Upper lobe of right lung (tissue), 1 donor: ENCODE measurements at regions not wholly inside any gene's neighbourhood (a gene's known extent, or its start where the extent isn't known, plus 50 kb on each side); places are given as distances from the start of the nearest gene placed in this dataset.

Experiments used
- ATAC-seq: fragments of 200-7000 bp; cut with Tn5 transposase; one replicate; pipeline ENCODE4 v1.9.1; 2020; ENCODE audit warnings: mild to moderate bottlenecking, moderate library complexity
- DNase-seq: peaks from one replicate; pipeline ENCODE4 v3.0.0-alpha.2; 2020
- H3K27ac ChIP-seq: fragments of 200-600 bp; one replicate; pipeline ENCODE4 v1.8.0; 2022
- H3K27me3 ChIP-seq: fragments of 200-600 bp; one replicate; pipeline ENCODE4 v1.8.0; 2022; ENCODE audit warnings: mild to moderate bottlenecking
- H3K36me3 ChIP-seq: fragments of 200-600 bp; one replicate; pipeline ENCODE4 v1.8.0; 2022
- H3K4me1 ChIP-seq: fragments of 200-600 bp; one replicate; pipeline ENCODE4 v1.8.0; 2022
- H3K4me3 ChIP-seq: fragments of 200-600 bp; one replicate; pipeline ENCODE4 v1.8.0; 2022; ENCODE audit warnings: mild to moderate bottlenecking
- H3K9me3 ChIP-seq: fragments of 200-600 bp; one replicate; pipeline ENCODE4 v1.8.0; 2022
- intact Hi-C: fragments of 100-400 bp; cut with DNase I; formaldehyde crosslinking; loops from one replicate; pipeline ENCODE4 v1.11.0; 2022
- TF ChIP-seq, protein P1 (sequence below): fragments of 200-600 bp; IDR thresholded peaks from one replicate; pipeline ENCODE4 v1.8.0; 2022; ENCODE audit warnings: antibody characterized with exemption
- donor health status: DM: no; HTN: yes; CAD: no; lungs with severe emphysema.

DNA sequence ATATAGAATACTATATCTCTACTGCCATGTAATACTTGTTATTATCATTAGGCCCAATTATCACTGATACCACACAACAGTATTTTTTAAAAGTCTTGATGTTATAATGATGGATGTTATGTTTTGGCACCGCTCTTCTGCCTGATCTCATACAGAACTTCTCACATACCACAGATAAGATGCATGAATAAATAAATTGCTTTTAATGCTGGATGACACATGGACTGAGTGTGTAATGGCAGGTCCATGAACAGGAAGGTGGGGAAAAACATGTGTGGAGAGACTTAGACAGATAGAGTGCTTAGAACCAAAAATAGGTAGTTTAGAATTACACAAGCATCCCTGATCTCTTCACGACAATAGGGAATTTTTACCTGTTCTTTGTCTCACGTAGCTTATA lies 258.4 kb upstream of the MARCKS start:
- Histone ChIP-seq H3K36me3 (no peaks in the 10 kb centered on the region), H3K9me3 (no peaks in the 10 kb centered on the region), H3K27me3 (no peaks in the 10 kb centered on the region), H3K4me1 (peaks cover 5% of the 10 kb centered on the region), H3K4me3 (no peak overlapping the region), H3K27ac (no peak overlapping the region)
- ATAC-seq (no peak), DNase-seq (no peak)
- intact Hi-C loops = no loop called here
- TF ChIP-seq, protein P1, sequence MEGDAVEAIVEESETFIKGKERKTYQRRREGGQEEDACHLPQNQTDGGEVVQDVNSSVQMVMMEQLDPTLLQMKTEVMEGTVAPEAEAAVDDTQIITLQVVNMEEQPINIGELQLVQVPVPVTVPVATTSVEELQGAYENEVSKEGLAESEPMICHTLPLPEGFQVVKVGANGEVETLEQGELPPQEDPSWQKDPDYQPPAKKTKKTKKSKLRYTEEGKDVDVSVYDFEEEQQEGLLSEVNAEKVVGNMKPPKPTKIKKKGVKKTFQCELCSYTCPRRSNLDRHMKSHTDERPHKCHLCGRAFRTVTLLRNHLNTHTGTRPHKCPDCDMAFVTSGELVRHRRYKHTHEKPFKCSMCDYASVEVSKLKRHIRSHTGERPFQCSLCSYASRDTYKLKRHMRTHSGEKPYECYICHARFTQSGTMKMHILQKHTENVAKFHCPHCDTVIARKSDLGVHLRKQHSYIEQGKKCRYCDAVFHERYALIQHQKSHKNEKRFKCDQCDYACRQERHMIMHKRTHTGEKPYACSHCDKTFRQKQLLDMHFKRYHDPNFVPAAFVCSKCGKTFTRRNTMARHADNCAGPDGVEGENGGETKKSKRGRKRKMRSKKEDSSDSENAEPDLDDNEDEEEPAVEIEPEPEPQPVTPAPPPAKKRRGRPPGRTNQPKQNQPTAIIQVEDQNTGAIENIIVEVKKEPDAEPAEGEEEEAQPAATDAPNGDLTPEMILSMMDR = no peak

DNA sequence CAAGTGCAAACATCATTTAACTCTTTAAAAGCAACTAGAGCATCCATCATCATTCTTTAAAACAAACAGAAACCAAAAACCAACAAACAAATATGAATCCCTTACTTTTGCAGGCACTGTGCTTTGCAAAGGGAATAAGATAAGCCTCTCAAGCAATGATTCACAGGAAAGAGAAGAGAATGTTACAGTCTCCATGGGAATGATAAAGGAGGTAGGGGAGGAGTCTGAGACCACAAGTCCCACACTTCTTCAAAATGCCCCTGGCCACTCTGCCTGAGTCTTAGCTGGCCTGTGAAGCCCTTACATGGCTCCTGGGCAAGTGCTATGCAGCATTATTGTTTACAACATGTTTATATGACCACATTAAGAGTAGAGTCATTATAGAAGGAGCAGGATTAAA lies 257.7 kb upstream of the MARCKS start:
- H3K9me3 ChIP-seq = no peaks in the 10 kb centered on the region
- ATAC-seq = no peak

DNA sequence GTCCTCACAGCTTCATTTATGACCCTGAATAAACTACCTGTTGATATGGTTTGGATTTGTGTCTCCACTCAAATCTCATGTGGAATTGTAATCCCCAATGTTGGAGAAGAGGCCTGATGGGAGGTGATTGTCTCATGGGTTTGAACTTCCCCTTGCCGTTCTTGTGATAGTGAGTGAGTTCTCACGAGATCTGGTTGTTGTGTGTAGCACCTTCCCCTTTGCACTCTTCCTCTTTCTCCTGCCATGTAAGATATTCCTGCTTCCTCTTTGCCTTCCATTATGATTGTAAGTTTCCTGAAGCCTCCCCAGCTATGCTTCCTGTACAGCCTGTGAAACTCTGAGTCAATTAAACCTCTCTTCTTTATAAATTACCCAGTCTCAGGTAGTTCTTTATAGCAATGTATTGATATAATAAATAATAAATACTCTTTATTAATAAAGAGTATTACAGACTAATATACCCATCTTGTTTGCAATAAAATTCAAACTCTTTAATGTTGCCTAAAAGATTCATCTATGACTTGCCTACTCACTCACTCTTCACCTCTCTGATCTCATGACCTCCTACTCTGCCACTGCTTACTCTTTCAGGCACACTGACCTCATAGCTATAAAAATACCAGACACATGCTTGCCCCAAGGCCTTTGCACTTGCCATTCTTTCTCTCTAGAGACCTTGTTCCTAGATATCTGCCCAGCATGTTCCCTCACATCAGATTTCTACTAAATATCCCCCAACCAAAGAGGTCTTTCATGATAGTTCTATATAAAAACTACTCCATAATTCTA lies 256.4 kb upstream of the MARCKS start:
- Histone ChIP-seq H3K4me3 (no peak overlapping the region), H3K27me3 (no peaks in the 10 kb centered on the region), H3K4me1 (peaks cover 5% of the 10 kb centered on the region), H3K27ac (no peak overlapping the region), H3K36me3 (no peaks in the 10 kb centered on the region), H3K9me3 (no peaks in the 10 kb centered on the region)
- TF ChIP-seq, protein P1 = no peak
- intact Hi-C loops = no loop called here
- ATAC-seq (peak; percentile 64), DNase-seq (no peak)

More for the DNA sequence above, 257.7 kb upstream of the MARCKS start:
- no peak overlapping the region for H3K27ac ChIP-seq
- intact Hi-C loops = no loop called here
- no peak for DNase-seq
- H3K4me1 ChIP-seq = peaks cover 5% of the 10 kb centered on the region
- no peaks in the 10 kb centered on the region for H3K27me3 ChIP-seq
- no peaks in the 10 kb centered on the region for H3K36me3 ChIP-seq
- H3K4me3 ChIP-seq = no peak overlapping the region
- TF ChIP-seq, protein P1 = no peak

DNA sequence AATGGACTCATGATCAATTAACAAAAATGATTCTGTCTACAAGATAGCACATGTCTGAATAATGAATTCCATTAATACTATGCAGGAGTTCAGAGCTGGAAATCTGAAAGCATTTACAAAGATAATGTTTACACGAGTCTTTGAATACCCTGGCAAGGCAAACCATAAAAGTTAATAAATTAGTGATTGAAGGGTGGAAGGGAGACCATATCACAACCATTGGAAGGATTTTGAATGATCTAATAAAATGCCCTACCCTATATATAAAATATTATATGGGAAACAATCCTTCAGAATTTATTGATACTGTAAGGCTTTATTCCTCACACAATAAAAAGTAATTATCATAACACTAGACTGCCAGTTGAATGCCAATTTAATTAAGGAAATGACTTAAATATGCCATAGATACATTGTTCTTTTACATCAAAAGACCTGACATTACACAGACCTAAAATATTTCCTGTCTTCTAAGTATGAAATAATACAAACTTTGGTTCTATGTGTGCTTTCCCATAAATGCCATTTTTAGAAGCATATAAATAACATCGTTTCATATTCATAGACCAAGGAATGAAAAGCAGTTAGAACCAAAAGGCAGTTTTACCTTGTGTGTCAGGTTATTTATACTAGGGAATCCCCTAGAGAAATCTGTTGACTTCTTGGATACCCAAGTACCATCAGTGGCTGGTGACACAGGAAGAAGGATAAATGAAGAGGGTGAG lies 249.2 kb upstream of the MARCKS start:
- H3K9me3 ChIP-seq = no peaks in the 10 kb centered on the region
- intact Hi-C loops = no loop called here
- H3K27me3 ChIP-seq = no peaks in the 10 kb centered on the region
- TF ChIP-seq, protein P1 = no peak
- H3K36me3 ChIP-seq = no peaks in the 10 kb centered on the region
- H3K4me1 ChIP-seq = no peaks in the 10 kb centered on the region
- no peak overlapping the region for H3K27ac ChIP-seq
- ATAC-seq = no peak
- no peak overlapping the region for H3K4me3 ChIP-seq
- no peak for DNase-seq

DNA sequence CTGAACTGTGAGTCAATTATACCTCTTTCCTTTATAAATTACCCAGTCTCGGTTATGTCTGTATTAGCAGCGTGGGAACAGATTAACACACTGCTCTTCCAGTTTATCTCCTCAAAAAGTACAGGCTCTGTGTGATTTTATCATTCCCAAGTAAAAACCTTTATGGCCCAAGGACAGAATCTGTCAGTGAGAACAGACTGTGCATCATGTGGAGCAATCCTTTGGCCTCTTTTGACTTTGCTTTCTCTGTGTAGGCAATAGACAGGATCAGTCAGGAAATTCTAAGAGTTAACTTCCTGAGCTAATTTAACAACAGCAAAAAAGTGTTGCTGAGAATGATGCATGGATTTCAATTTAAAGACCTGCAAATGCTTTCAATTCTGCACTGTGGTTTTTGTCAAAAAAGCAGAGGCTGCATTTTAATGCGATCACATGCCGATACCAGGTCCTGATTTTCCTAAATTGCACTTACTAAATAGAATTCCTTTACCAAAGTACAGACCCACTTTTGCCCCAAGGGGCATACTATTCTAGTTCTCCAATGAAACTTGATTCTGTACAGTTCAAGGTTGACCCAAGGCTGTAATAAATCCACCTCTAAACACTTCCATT lies 246.7 kb upstream of the MARCKS start:
- ATAC-seq = no peak
- intact Hi-C loops = no loop called here

More for the DNA sequence above, 246.7 kb upstream of the MARCKS start:
- TF ChIP-seq, protein P1 = no peak
- H3K4me3 ChIP-seq = no peak overlapping the region
- H3K36me3 ChIP-seq = no peaks in the 10 kb centered on the region
- H3K4me1 ChIP-seq = no peaks in the 10 kb centered on the region
- no peaks in the 10 kb centered on the region for H3K27me3 ChIP-seq
- no peak overlapping the region for H3K27ac ChIP-seq
- DNase-seq = no peak
- H3K9me3 ChIP-seq = no peaks in the 10 kb centered on the region
